ENCODE measurements at regions not wholly inside any gene's neighbourhood (a gene's known extent, or its start where the extent isn't known, plus 50 kb on each side); places are given as distances from the start of the nearest gene placed in this dataset.

- no peak overlapping the region for H3K4me3 ChIP-seq (ENCODE audit: low read depth, low read length)
- DNase-seq (ENCODE audit: low read depth): no peak
- no peak for TF ChIP-seq CTCF (IDR thresholded peaks at IDR 0.05; ENCODE audit: low read depth, low read length)
- TF ChIP-seq, protein P1, sequence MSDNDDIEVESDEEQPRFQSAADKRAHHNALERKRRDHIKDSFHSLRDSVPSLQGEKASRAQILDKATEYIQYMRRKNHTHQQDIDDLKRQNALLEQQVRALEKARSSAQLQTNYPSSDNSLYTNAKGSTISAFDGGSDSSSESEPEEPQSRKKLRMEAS (IDR thresholded peaks at IDR 0.05; ENCODE audit: low read depth, low read length): no peak
- TF ChIP-seq POLR2A (IDR thresholded peaks at IDR 0.05; ENCODE audit: extremely low read depth, insufficient read length): no peak
- no peak for TF ChIP-seq MYC (IDR thresholded peaks at IDR 0.05; ENCODE audit: low read depth, low read length)
These were observed 556.6 kb downstream of the DOK5 start for GRCh38 chr20:55031971-55032370.

GRCh38 chr20:55014766-55015165 is 539.4 kb downstream of the DOK5 start:
- DNase-seq (ENCODE audit: low read depth): no peak
- TF ChIP-seq CTCF (IDR thresholded peaks at IDR 0.05; ENCODE audit: low read depth, low read length): no peak
- no peak for TF ChIP-seq MYC (IDR thresholded peaks at IDR 0.05; ENCODE audit: low read depth, low read length)
- no peak for TF ChIP-seq POLR2A (IDR thresholded peaks at IDR 0.05; ENCODE audit: extremely low read depth, insufficient read length)
- TF ChIP-seq, protein P1 (IDR thresholded peaks at IDR 0.05; ENCODE audit: low read depth, low read length): no peak
- no peak overlapping the region for H3K4me3 ChIP-seq (ENCODE audit: low read depth, low read length)

- DNase-seq (ENCODE audit: low read depth): no peak
- TF ChIP-seq POLR2A (IDR thresholded peaks at IDR 0.05; ENCODE audit: extremely low read depth, insufficient read length) (no peak), CTCF (IDR thresholded peaks at IDR 0.05; ENCODE audit: low read depth, low read length) (no peak), MYC (IDR thresholded peaks at IDR 0.05; ENCODE audit: low read depth, low read length) (no peak)
- TF ChIP-seq, protein P1 (IDR thresholded peaks at IDR 0.05; ENCODE audit: low read depth, low read length): no peak
- H3K4me3 ChIP-seq (ENCODE audit: low read depth, low read length): no peak overlapping the region
These were observed 535.4 kb downstream of the DOK5 start for GRCh38 chr20:55010761-55011160.

- TF ChIP-seq, protein P1 (IDR thresholded peaks at IDR 0.05; ENCODE audit: low read depth, low read length): no peak
- H3K4me3 ChIP-seq (ENCODE audit: low read depth, low read length): no peak overlapping the region
- no peak for DNase-seq (ENCODE audit: low read depth)
These were observed 533.7 kb downstream of the DOK5 start for GRCh38 chr20:55009066-55009465.

DNA sequence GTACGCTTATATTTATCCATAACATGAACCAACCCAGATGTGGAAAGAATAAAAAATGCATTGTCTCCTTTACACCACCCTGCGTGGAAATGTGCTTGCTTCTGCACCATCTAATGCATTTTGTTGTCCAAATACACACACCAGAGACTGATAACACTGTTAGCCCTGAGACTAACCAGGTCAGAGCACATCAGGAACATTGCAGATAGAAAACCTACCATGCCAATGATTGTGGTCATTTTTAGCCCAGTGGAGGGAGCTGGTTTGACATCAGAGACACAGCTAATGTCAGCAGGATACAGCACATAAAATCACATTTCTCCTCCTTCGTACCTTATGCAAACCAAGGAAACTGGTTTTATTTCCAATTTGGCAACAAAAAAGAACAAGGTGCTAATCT is 528.7 kb downstream of the DOK5 start:
- no peak overlapping the region for H3K4me3 ChIP-seq (ENCODE audit: low read depth, low read length)
- no peak for DNase-seq (ENCODE audit: low read depth)
- TF ChIP-seq MYC (IDR thresholded peaks at IDR 0.05; ENCODE audit: low read depth, low read length): no peak
- TF ChIP-seq, protein P1 (IDR thresholded peaks at IDR 0.05; ENCODE audit: low read depth, low read length): no peak
- no peak for TF ChIP-seq POLR2A (IDR thresholded peaks at IDR 0.05; ENCODE audit: extremely low read depth, insufficient read length)
- TF ChIP-seq CTCF (IDR thresholded peaks at IDR 0.05; ENCODE audit: low read depth, low read length): no peak

DNA sequence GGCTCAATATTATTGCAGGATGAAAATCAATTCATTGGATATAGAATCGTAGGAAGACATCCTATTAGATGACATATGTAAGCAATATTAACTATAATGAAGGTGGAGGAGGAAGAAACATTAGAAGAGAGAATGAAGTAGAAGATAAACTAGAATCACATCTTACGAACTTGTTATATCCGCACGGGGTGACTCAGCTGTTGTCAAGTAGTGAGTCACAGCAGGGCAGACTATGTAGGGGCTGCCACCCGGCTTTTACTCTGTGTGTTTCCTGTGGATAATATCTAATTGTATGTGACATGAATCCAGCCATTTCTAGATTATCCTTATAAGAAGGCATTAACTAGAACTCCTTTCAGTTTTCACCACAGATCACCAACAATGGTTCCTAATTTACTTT is 520.2 kb downstream of the DOK5 start:
- TF ChIP-seq POLR2A (IDR thresholded peaks at IDR 0.05; ENCODE audit: extremely low read depth, insufficient read length) (no peak), MYC (IDR thresholded peaks at IDR 0.05; ENCODE audit: low read depth, low read length) (no peak), CTCF (IDR thresholded peaks at IDR 0.05; ENCODE audit: low read depth, low read length) (no peak)
- TF ChIP-seq, protein P1 (IDR thresholded peaks at IDR 0.05; ENCODE audit: low read depth, low read length): no peak
- no peak overlapping the region for H3K4me3 ChIP-seq (ENCODE audit: low read depth, low read length)
- no peak for DNase-seq (ENCODE audit: low read depth)
